ENCODE measurements at regions not wholly inside any gene's neighbourhood (a gene's known extent, or its start where the extent isn't known, plus 50 kb on each side); places are given as distances from the start of the nearest gene placed in this dataset.
"Not testable (repeated sequence)": the region's sequence is repeated elsewhere in the genome, so short reads cannot be mapped to it uniquely, and the experiment has no call there.

DNA sequence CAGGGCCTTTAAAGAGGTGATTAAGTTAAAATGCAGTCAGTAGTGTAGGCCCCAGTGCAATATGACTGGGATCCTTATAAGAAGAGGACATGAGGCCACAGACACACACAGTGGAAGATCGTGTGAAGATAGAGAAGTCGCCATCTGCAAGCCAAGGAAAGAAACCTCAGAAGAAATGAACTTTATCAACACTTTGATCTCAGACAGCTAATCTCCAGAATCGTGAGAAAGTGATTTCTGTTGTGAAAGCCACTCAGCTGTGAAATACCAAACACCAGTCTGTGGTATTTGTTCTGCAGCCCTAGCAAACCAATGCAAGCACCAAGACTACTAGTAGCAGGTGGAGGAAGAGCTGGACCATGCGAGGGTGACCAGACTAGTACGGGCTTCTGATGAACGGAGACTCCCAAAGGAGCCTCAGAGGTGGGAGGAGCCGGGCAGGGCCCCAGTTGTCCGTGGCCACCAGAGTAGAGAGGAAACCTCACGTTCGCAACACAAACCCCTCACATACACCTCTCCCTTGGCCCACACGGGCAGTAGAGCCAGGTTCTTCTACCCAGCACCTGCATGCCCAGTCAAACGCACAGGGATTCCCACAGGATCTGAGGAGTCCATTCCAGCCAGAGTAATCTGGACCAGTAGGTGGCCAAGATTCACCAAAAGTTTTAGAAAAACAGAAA is 243.0 kb downstream of the TTC8 start:
- DNase-seq (ENCODE audit: low spot score): no peak

GRCh38 chr14:89078021-89078795 is 253.8 kb downstream of the TTC8 start:
- no peak for DNase-seq (ENCODE audit: low spot score)

DNA sequence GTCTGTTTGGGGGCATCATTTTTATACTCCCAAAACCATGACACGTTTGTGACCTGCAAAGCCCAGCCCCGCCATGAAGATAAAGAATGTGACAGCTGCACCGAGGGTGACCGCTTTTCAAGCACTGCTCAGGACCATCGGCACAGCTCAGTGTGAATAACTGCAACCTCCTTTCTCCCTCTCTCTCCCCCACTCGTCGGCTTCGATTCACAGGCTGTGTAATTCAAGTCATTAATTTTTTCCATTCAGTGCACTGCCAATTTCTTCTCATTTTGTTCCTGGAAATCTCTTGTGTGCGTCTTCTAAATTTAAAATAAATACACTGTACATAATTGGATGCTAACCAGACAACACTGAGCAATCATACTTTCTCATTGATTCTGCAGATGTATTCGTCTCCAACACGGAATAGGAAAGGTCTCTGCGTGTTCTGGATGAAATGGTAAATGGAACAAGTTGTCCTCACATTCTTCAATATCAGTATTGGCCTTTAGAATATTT is 260.8 kb downstream of the TTC8 start:
- DNase-seq (ENCODE audit: low spot score): no peak

DNA sequence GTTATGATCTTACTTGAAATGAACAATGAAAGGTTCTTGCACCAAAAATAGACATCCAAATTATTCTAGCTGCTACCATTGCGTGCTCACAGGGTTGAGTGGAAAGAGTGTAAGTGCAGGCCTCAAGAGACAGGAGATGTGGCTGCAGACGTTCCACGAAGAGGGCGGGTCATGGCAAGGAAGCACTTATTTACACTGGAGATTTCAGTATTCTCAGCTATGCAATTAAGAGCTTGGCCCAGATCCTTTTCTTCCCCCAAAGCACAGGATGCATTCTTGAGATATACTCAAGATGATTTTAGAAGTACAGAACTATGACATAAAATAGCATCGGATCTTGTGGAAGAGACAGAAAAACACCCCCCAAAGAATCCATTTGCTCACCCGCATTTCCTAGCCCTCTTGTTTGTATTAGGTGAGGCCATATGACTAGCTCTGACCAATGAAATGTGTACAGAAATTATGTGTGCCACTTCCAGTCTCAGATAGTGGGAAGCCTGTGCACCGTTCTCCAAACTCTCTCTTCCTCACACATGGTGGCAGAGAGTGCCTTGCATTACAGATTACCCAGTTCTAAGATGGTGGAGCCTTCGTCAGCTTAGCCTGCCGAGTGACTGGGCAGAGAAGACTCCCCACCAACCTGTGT is 261.4 kb downstream of the TTC8 start:
- no peak for DNase-seq (ENCODE audit: low spot score)

DNA sequence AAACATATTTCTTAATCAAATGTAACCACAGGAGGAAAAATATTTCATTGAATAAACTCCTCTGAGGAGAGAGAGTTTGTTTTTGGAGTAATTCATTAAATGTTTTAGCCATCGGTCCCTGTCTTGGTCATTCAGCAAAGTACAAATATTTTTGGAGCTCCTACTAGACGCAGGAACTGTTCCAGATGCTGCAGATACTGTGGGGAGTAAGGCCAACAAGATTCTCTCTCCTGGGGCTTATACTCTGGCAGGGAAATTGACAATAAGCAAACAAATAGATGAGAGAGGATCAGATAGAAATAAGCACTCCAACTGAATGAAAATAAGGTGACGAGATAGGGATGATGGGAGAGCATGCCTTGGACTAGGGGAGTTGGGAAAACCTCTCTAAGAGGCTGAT is 264.1 kb downstream of the TTC8 start:
- DNase-seq (ENCODE audit: low spot score): no peak

- no peak for DNase-seq (ENCODE audit: low spot score)
These were observed 264.9 kb downstream of the TTC8 start for GRCh38 chr14:89089330-89089729.

GRCh38 chr14:89091781-89092180 is 267.3 kb downstream of the TTC8 start:
- DNase-seq (ENCODE audit: low spot score): no peak

GRCh38 chr14:89093083-89093730 is 268.8 kb downstream of the TTC8 start:
- no peak for DNase-seq (ENCODE audit: low spot score)

DNA sequence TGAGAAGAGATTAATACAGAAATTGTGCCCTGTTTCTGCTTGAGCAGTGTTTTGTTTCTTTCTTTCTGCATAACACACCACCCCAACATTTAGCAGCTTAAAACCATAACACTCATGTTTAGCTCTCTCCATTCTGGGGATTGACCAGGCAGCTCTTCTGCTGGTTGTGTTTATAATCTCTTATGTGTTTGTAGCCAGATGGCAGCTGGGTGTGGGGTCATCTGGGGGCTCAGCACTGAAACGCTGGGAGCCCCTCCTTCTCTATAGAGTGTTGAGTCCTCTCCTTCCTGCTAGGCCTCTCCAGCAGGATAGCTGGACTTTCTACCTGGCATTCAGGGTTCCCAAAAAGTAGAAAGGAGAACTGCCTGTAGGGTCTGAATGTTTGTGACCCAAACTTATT is 270.6 kb downstream of the TTC8 start:
- no peak for DNase-seq (ENCODE audit: low spot score)

- DNase-seq (ENCODE audit: low spot score): no peak
These were observed 272.5 kb downstream of the TTC8 start for GRCh38 chr14:89096946-89097345.

DNA sequence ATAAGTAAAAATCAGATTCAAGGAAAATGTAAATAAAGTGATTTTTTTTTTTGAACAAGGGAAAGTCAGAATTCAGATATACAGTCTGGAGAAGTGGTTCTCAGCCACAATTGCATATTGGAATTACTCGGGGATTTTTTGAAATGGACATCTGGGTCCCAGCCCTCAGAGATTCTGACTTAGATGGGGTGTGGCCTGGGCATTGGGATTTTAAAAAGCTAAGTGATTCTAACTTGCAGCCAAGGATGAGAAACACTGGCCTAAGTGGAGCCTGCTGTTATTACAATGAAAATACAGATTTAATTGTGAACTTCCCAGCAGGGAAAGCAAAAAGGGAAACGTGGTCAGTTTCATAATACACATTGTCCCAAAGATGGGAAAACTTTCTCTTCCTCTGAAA is 273.8 kb downstream of the TTC8 start:
- DNase-seq (ENCODE audit: low spot score): no peak

- not testable (repeated sequence) for DNase-seq (ENCODE audit: low spot score)
These were observed 279.8 kb downstream of the TTC8 start for GRCh38 chr14:89104171-89104817.

DNA sequence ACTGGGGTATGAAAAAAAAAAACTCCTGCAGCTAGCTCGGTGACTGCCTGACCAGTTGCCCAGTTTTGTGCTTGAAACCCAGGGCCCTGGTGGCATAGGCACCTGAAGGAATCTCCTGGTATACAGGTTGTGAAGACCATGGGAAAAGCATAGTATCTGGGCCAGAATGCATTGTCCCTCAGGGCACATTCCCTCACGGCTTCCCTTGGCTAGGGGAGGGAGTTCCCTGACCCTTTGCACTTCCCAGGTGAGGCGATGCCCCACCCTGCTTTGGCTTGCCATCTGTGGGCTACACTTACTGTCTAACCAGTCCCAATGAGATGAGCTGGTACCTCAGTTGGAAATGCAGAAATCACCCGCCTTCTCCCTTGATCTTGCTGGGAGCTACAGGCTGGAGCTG is 280.4 kb downstream of the TTC8 start:
- not testable (repeated sequence) for DNase-seq (ENCODE audit: low spot score)

All from D341Med (cell line).